H1 (cell line): ENCODE measurements at regions not wholly inside any gene's neighbourhood (a gene's known extent, or its start where the extent isn't known, plus 50 kb on each side); places are given as distances from the start of the nearest gene placed in this dataset.

Experiments used
- CTCF ChIA-PET: fragments of 300-600 bp; sonication (Branson Sonifier 250); formaldehyde crosslinking; loops from one replicate; lab custom pipeline; 2021; ENCODE audit not compliant: partially characterized antibody; lab: Charles Lee
- POLR2A ChIA-PET: fragments of 300-600 bp; sonication (Branson Sonifier 250); formaldehyde crosslinking; loops from one replicate; lab custom pipeline; 2021; ENCODE audit warnings: inconsistent platforms; ENCODE audit not compliant: partially characterized antibody; lab: Charles Lee
- DNase-seq, 2 experiments: peaks; one replicate each; pipeline versions ENCODE4 v3.0.0 to v3.0.0-alpha.2; 2010 to 2022; ENCODE audit warnings: low spot score in 2 of 2, low read depth in 1 of 2, mixed read lengths in 1 of 2
- FAIRE-seq: peaks from 2 replicates; lab custom pipeline; 2011; peaks lifted over from hg19 to GRCh38; lab: Jason Lieb, UNC
- H2AFZ ChIP-seq: 2 replicates; pipeline ENCODE4 v1.8.1; 2012; ENCODE audit warnings: low read length, inconsistent platforms
- H2AK5ac ChIP-seq: 2 replicates; pipeline ENCODE4 v1.6.1; 2013; ENCODE audit warnings: low read depth, low read length
- H2BK120ac ChIP-seq: replicated peaks from 2 replicates; pipeline ENCODE3; 2013; ENCODE audit warnings: low read depth, low read length, inconsistent platforms
- H2BK12ac ChIP-seq: 2 replicates; pipeline ENCODE4 v1.6.1; 2013; ENCODE audit warnings: low read depth, low read length
- H2BK15ac ChIP-seq: 2 replicates; pipeline ENCODE4 v1.6.1; 2013; ENCODE audit warnings: low read length
- H2BK20ac ChIP-seq: 2 replicates; pipeline ENCODE4 v1.6.1; 2013; ENCODE audit warnings: low read length
- H2BK5ac ChIP-seq: 2 replicates; pipeline ENCODE4 v1.6.1; 2013; ENCODE audit warnings: low read depth, low read length
- H3K14ac ChIP-seq: 2 replicates; pipeline ENCODE4 v1.6.1; 2013; ENCODE audit warnings: inconsistent platforms; ENCODE audit not compliant: insufficient read length
- H3K18ac ChIP-seq: 2 replicates; pipeline ENCODE4 v1.6.1; 2013; ENCODE audit warnings: low read length; ENCODE audit errors: extremely low read depth
- H3K23ac ChIP-seq: 2 replicates; pipeline ENCODE4 v1.6.1; 2013; ENCODE audit warnings: inconsistent platforms; ENCODE audit not compliant: insufficient read length
- H3K23me2 ChIP-seq: 2 replicates; pipeline ENCODE4 v1.6.1; 2013; ENCODE audit warnings: low read depth, low read length
- H3K27ac ChIP-seq: 2 replicates; pipeline ENCODE4 v1.6.1; 2011; ENCODE audit warnings: low read depth, low read length, inconsistent platforms
- H3K27me3 ChIP-seq, 4 experiments: replicated peaks in 1 of 4; 1 replicate in 1 of 4; 2 replicates in 3 of 4; pipeline versions ENCODE4 v1.6.1 to v1.8.1; 2011 to 2013; ENCODE audit warnings: low read length in 3 of 4, mild to moderate bottlenecking in 3 of 4, inconsistent platforms in 2 of 4, mixed read lengths in 2 of 4, moderate library complexity in 1 of 4; ENCODE audit not compliant: control insufficient read depth in 3 of 4, insufficient read depth in 3 of 4; ENCODE audit errors: extremely low read depth in 1 of 4
- H3K36me3 ChIP-seq, 4 experiments: 2 replicates each; pipeline versions ENCODE4 v1.6.1 to v1.8.1; 2011 to 2013; ENCODE audit warnings: mild to moderate bottlenecking in 4 of 4, low read length in 3 of 4, moderate library complexity in 2 of 4, control low read depth in 1 of 4, inconsistent platforms in 1 of 4; ENCODE audit not compliant: insufficient read depth in 4 of 4, control insufficient read depth in 2 of 4
- H3K4ac ChIP-seq: replicated peaks from 2 replicates; pipeline ENCODE3; 2013; ENCODE audit warnings: low read length, low read depth, mixed read lengths, inconsistent platforms; ENCODE audit not compliant: insufficient read length
- H3K4me1 ChIP-seq, 4 experiments: replicated peaks in 1 of 4; 1 replicate in 1 of 4; 2 replicates in 3 of 4; pipeline versions ENCODE4 v1.6.1 to v1.8.1; 2011 to 2013; ENCODE audit warnings: low read length in 3 of 4, inconsistent platforms in 2 of 4, mixed read lengths in 1 of 4; ENCODE audit not compliant: insufficient read depth in 4 of 4, control insufficient read depth in 3 of 4
- H3K4me2 ChIP-seq, 2 experiments: 2 replicates each; pipeline versions ENCODE4 v1.6.1 to v1.8.1; 2011 to 2013; ENCODE audit warnings: low read depth in 2 of 2, low read length in 2 of 2, control low read depth in 1 of 2, inconsistent platforms in 1 of 2, mild to moderate bottlenecking in 1 of 2; ENCODE audit not compliant: insufficient read depth in 1 of 2
- H3K4me3 ChIP-seq, 4 experiments: fragments of 200-600, 300-600 bp in 1 of 4; sonication (generic), shearing (Covaris generic), sonication (Bioruptor Twin) in 1 of 4; 2 replicates each; pipeline versions ENCODE4 v1.5.1 to v1.8.1; 2011 to 2016; ENCODE audit warnings: low read length in 4 of 4, low read depth in 3 of 4, control low read depth in 2 of 4, inconsistent platforms in 2 of 4, mild to moderate bottlenecking in 2 of 4, mixed read lengths in 1 of 4, moderate library complexity in 1 of 4; ENCODE audit not compliant: insufficient read depth in 2 of 4; ENCODE audit errors: extremely low read depth in 1 of 4
- H3K56ac ChIP-seq: replicated peaks from 2 replicates; pipeline ENCODE3; 2013; ENCODE audit warnings: low read depth, mild to moderate bottlenecking, mixed read lengths, low read length, inconsistent platforms; ENCODE audit not compliant: insufficient read length
- H3K79me1 ChIP-seq: 2 replicates; pipeline ENCODE4 v1.6.1; 2013; ENCODE audit warnings: low read depth, low read length, control low read depth
- H3K79me2 ChIP-seq, 2 experiments: 2 replicates each; pipeline versions ENCODE4 v1.6.1 to v1.8.1; 2012 to 2013; ENCODE audit warnings: low read length in 2 of 2, mild to moderate bottlenecking in 2 of 2, inconsistent platforms in 1 of 2; ENCODE audit not compliant: insufficient read depth in 2 of 2, control insufficient read depth in 1 of 2
- H3K9ac ChIP-seq, 4 experiments: replicated peaks in 1 of 4; 1 replicate in 1 of 4; 2 replicates in 3 of 4; pipeline versions ENCODE4 v1.6.1 to v1.8.1; 2011 to 2013; ENCODE audit warnings: low read depth in 3 of 4, low read length in 3 of 4, control low read depth in 2 of 4, mild to moderate bottlenecking in 2 of 4, moderate library complexity in 2 of 4, inconsistent platforms in 1 of 4; ENCODE audit errors: extremely low read depth in 1 of 4
- H3K9me3 ChIP-seq, 2 experiments: 2 replicates each; pipeline versions ENCODE4 v1.6.1 to v1.8.1; 2012 to 2013; ENCODE audit warnings: mild to moderate bottlenecking in 2 of 2, moderate library complexity in 2 of 2, control low read depth in 1 of 2, inconsistent platforms in 1 of 2, low read depth in 1 of 2, low read length in 1 of 2, mixed read lengths in 1 of 2; ENCODE audit not compliant: insufficient read depth in 2 of 2
- H4K20me1 ChIP-seq, 2 experiments: replicated peaks in 1 of 2; 2 replicates each; pipeline versions ENCODE3 to v1.8.1; 2011 to 2013; ENCODE audit warnings: inconsistent platforms in 2 of 2, low read length in 2 of 2, mild to moderate bottlenecking in 1 of 2; ENCODE audit not compliant: insufficient read depth in 2 of 2, control insufficient read depth in 1 of 2
- H4K5ac ChIP-seq: 2 replicates; pipeline ENCODE4 v1.6.1; 2013; ENCODE audit warnings: low read length, low read depth, mixed read lengths, inconsistent platforms; ENCODE audit not compliant: insufficient read length
- H4K8ac ChIP-seq: 2 replicates; pipeline ENCODE4 v1.8.0; 2013; ENCODE audit warnings: mild to moderate bottlenecking, moderate library complexity, low read length, inconsistent platforms; ENCODE audit not compliant: insufficient read depth; ENCODE audit errors: extremely low read depth
- H4K91ac ChIP-seq: replicated peaks from 2 replicates; pipeline ENCODE3; 2013; ENCODE audit warnings: low read length, mixed read lengths, inconsistent platforms; ENCODE audit not compliant: insufficient read length
- PHF8 ChIP-seq: fragments of 200-600 bp; sonication (generic); conservative IDR thresholded peaks from 2 replicates; pipeline ENCODE4 v1.7.1; 2012; ENCODE audit warnings: low read depth, mild to moderate bottlenecking, inconsistent platforms, low read length, moderate library complexity
- TAF1 ChIP-seq: IDR thresholded peaks from 2 replicates; pipeline ENCODE4 v1.6.1; 2011; ENCODE audit warnings: mild to moderate bottlenecking, low read depth, low read length
- WGBS, 2 experiments: shearing (Covaris generic) in 1 of 2; methylation state at CpG; one replicate each; pipeline versions ENCODE4 v1.1.6 to v1.1.7; 2013 to 2015; ENCODE audit warnings: low lambda C conversion rate in 2 of 2, mixed read lengths in 2 of 2, inconsistent platforms in 1 of 2, low coverage in 1 of 2, missing lambda C conversion rate in 1 of 2; ENCODE audit not compliant: insufficient replicate concordance in 2 of 2, insufficient coverage in 1 of 2, insufficient read length in 1 of 2; ENCODE audit errors: extremely low coverage in 1 of 2, missing lambda C conversion rate in 1 of 2; 5-methylcytosine and 5-hydroxymethylcytosine counted together

DNA sequence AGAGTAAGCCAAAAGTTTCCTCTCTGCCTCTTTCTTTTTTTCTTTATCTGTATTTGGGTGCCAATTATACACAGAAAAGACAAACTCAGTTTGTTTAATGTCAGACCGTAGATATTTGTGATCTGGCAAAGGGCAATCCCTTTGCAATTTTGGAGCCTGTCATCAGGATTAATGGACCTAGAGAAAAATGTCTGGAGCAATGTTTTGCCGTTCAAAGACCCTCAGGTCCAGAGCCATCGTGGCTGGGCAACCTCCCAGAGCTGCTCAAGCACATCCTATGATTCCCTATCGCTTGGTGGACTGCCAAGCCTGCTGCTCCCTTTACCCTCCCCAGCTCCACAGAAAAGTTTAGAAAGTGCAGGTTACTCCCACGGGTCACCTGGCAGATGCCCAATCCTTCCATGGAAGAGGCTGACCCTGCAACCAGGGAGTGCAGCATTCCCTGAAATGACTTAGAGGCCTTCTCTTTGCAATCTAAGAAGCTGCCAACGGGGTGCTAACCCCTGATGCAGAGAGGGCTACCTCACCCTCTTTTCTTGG is 112.5 kb upstream of the NGF start:
- H3K14ac ChIP-seq, result no peak overlapping the region
- H3K4me2 ChIP-seq, result no peak overlapping the region
- H2BK15ac ChIP-seq, result no peak overlapping the region
- H3K27ac ChIP-seq, result no peak overlapping the region
- H3K4me1 ChIP-seq, result no peaks in the 10 kb centered on the region
- no peak overlapping the region for H3K23ac ChIP-seq
- no peak overlapping the region for H3K4me3 ChIP-seq
- POLR2A ChIA-PET, result no interaction called here
- H2BK120ac ChIP-seq, result no peak overlapping the region
- no peak overlapping the region for H4K91ac ChIP-seq
- no peaks in the 10 kb centered on the region for H3K27me3 ChIP-seq
- H3K4ac ChIP-seq, result no peak overlapping the region
- no peaks in the 10 kb centered on the region for H3K79me2 ChIP-seq
- no peaks in the 10 kb centered on the region for H3K79me1 ChIP-seq
- H3K23me2 ChIP-seq, result no peaks in the 10 kb centered on the region; the same call in 1 of the 2 replicates
- H3K36me3 ChIP-seq, result no peaks in the 10 kb centered on the region
- 86% methylated on average over 6 of the region's 6 CpGs; no CpG with 5 or more reads in 1 of the 2 experiments for WGBS, 2 experiments
- H3K9me3 ChIP-seq, result no peaks in the 10 kb centered on the region
- H4K8ac ChIP-seq, result no peak overlapping the region
- H3K56ac ChIP-seq, result no peak overlapping the region
- H2BK12ac ChIP-seq, result no peak overlapping the region
- no peak overlapping the region for H3K18ac ChIP-seq
- H2BK5ac ChIP-seq, result no peak overlapping the region
- no peak overlapping the region for H2AFZ ChIP-seq
- DNase-seq (no peak), FAIRE-seq (no peak)
- H2BK20ac ChIP-seq, result no peak overlapping the region
- H4K5ac ChIP-seq, result no peak overlapping the region
- no peak overlapping the region for H3K9ac ChIP-seq
- H2AK5ac ChIP-seq, result no peak overlapping the region
- CTCF ChIA-PET, result interaction anchor here (0.9 to 1.1 kb wide), 2 partner anchors 10 to 311 kb away, joined by 3 read pairs; no protein-coding TSS in a partner anchor
- H4K20me1 ChIP-seq, result no peaks in the 10 kb centered on the region
- no peak for TF ChIP-seq PHF8
- no peak for TF ChIP-seq TAF1
